ENCODE measurements at regions not wholly inside any gene's neighbourhood (a gene's known extent, or its start where the extent isn't known, plus 50 kb on each side); places are given as distances from the start of the nearest gene placed in this dataset.
"Not testable (repeated sequence)": the region's sequence is repeated elsewhere in the genome, so short reads cannot be mapped to it uniquely, and the experiment has no call there.

DNA sequence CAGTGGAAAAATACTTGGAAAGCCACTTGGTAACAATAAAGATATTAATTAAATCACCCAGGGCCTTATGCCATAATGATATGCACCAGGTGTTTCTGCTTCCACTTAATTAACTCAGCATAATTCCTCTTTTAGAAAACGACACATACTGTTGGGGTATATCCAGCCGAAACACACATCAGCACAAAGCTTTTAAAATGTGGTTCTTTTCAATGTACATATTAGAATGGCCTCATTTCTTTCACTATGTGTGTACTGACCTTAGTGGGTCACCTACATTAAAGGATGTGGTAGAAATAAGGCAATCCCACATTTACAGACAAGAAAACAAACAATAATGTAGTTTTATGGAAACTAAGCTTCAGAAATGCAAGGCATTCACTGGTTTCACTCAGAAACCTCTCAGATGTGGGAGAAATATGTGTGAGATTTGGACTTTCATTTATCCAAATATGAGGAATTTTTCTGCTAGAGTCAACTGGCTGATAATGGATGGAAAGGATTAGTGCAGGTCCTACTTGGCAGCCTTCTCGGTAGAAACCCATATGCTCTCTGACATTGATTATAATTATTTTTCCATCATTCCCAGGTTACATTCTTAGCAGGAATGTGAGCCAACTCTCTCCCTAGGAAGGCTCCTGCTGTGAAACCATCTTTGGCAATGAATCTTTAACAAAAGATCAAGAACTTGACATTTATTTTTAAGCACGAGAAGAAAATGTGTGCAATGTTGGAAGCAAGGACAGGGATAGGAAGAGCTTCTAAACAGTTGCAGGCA, 66.7 kb upstream of the DHX40 start:
- FAIRE-seq (no peak), ATAC-seq (peak; percentile 29; the same call in 2 of the 3 replicates), DNase-seq (ENCODE audit: low spot score) (peak; percentile 33)
- 16% methylated on average over 4 of the region's 4 CpGs for WGBS (ENCODE audit: low lambda C conversion rate)
- H4K20me1 ChIP-seq (ENCODE audit: insufficient read depth, low read length) = no peaks in the 10 kb centered on the region
- BruUV-seq (replicated peaks) = no TSS peak
- TF ChIP-seq ZSCAN31 (CRISPR knock-in tag; IDR thresholded peaks at IDR 0.05; ENCODE audit: low read depth) (no peak), SMAD9 (CRISPR knock-in tag; IDR thresholded peaks at IDR 0.05) (no peak), CHD2 (IDR thresholded peaks at IDR 0.05; ENCODE audit: low read depth, low read length) (no peak), KMT2B (CRISPR knock-in tag; IDR thresholded peaks at IDR 0.05) (no peak), ETV5 (CRISPR knock-in tag; IDR thresholded peaks at IDR 0.05; ENCODE audit: borderline replicate concordance) (no peak), EEA1 (CRISPR knock-in tag; IDR thresholded peaks at IDR 0.05; ENCODE audit: borderline replicate concordance) (no peak), ZNF160 (CRISPR knock-in tag; IDR thresholded peaks at IDR 0.05) (no peak), ZNF24 (IDR thresholded peaks at IDR 0.05) (no peak), TBL1XR1 (IDR thresholded peaks at IDR 0.05; ENCODE audit: borderline replicate concordance, low read length, partially characterized antibody) (no peak), SP4 (CRISPR knock-in tag; IDR thresholded peaks at IDR 0.05) (no peak), KLF11 (CRISPR knock-in tag; IDR thresholded peaks at IDR 0.05) (no peak), ZNF138 (CRISPR knock-in tag; IDR thresholded peaks at IDR 0.05; ENCODE audit: low read depth) (no peak), ZNF670 (CRISPR knock-in tag; IDR thresholded peaks at IDR 0.05; ENCODE audit: borderline replicate concordance) (no peak), ZBTB38 (CRISPR knock-in tag; IDR thresholded peaks at IDR 0.05) (no peak), ZNF567 (CRISPR knock-in tag; IDR thresholded peaks at IDR 0.05; ENCODE audit: borderline replicate concordance) (no peak), REL (CRISPR knock-in tag; conservative IDR thresholded peaks at IDR 0.05) (no peak)
- TF ChIP-seq, protein P1, sequence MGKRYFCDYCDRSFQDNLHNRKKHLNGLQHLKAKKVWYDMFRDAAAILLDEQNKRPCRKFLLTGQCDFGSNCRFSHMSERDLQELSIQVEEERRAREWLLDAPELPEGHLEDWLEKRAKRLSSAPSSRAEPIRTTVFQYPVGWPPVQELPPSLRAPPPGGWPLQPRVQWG (CRISPR knock-in tag; IDR thresholded peaks at IDR 0.05; ENCODE audit: borderline replicate concordance, low read depth) = no peak
- TF ChIP-seq, protein P2, sequence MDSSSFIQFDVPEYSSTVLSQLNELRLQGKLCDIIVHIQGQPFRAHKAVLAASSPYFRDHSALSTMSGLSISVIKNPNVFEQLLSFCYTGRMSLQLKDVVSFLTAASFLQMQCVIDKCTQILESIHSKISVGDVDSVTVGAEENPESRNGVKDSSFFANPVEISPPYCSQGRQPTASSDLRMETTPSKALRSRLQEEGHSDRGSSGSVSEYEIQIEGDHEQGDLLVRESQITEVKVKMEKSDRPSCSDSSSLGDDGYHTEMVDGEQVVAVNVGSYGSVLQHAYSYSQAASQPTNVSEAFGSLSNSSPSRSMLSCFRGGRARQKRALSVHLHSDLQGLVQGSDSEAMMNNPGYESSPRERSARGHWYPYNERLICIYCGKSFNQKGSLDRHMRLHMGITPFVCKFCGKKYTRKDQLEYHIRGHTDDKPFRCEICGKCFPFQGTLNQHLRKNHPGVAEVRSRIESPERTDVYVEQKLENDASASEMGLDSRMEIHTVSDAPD (CRISPR knock-in tag; IDR thresholded peaks at IDR 0.05) = no peak
- peak overlapping the region; percentile 60 for H2AFZ ChIP-seq (ENCODE audit: low read length)
- intact Hi-C loops (cut with micrococcal nuclease; ENCODE audit: unreplicated experiment) = no loop called here
- no peaks in the 10 kb centered on the region for H3K9me3 ChIP-seq (ENCODE audit: low read length)
- ChIA-PET CTCF (ENCODE audit: low intra/inter-chr PET ratio, low total read pairs) (no interaction called here), POLR2A (no interaction called here)
- in situ Hi-C loops (cut with HindIII; ENCODE audit: extremely low pct_ligation_motif_present, low pct_unique_long_range_greater_than_20kb) = no loop called here
- H3K27ac ChIP-seq (ENCODE audit: extremely low read length, insufficient read depth, low read length) = no peak overlapping the region
- H3K4me3 ChIP-seq (replicated peaks in 1 of 3; ENCODE audit: insufficient read depth in 1 of 3, low read depth in 2 of 3, low read length in 3 of 3) = no peak overlapping the region
- H3K4me1 ChIP-seq (ENCODE audit: insufficient read depth, low read length) = peaks cover 49% of the 10 kb centered on the region
- no peaks in the 10 kb centered on the region for H3K79me2 ChIP-seq (ENCODE audit: insufficient read depth, low read length)
- H3K27me3 ChIP-seq (ENCODE audit: control insufficient read depth in 1 of 2, insufficient read depth in 2 of 2, low read length in 2 of 2) = peaks cover 4 to 8% of the 10 kb centered on the region in 2 experiments; a peak in 4 of 5 replicates
- peak overlapping the region; percentile 18; the same call in 1 of the 2 replicates for H3K4me2 ChIP-seq (ENCODE audit: low read depth, low read length)
- no peaks in the 10 kb centered on the region for H3K36me3 ChIP-seq (replicated peaks in 1 of 2; ENCODE audit: control insufficient read depth in 1 of 2, insufficient read depth in 2 of 2, low read length in 2 of 2)
- no peak overlapping the region for H3K9ac ChIP-seq (ENCODE audit: insufficient read depth, low read depth, low read length)

DNA sequence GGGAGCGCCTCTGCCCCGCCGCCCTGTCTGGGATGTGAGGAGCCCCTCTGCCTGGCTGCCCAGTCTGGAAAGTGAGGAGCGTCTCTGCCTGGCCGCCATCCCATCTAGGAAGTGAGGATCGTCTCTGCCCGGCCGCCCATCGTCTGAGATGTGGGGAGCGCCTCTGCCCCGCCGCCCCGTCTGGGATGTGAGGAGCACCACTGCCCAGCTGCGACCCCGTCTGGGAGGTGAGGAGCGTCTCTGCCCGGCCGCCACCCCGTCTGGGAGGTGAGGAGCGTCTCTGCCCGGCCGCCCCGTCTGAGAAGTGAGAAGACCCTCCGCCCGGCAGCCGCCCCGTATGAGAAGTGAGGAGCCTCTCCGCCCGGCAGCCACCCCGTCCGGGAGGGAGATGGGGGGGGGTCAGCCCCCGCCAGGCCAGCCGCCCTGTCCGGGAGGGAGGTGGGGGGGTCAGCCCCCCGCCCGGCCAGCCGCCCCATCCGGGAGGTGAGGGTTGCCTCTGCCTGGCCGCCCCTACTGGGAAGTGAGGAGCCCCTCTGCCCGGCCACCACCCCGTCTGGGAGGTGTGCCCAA, 65.2 kb upstream of the DHX40 start:
- ATAC-seq; in situ Hi-C loops (cut with HindIII; ENCODE audit: extremely low pct_ligation_motif_present, low pct_unique_long_range_greater_than_20kb); H3K36me3 ChIP-seq (replicated peaks in 1 of 2; ENCODE audit: control insufficient read depth in 1 of 2, insufficient read depth in 2 of 2, low read length in 2 of 2); FAIRE-seq; POLR2A ChIA-PET; BruUV-seq (replicated peaks); H4K20me1 ChIP-seq (ENCODE audit: insufficient read depth, low read length); H3K9me3 ChIP-seq (ENCODE audit: low read length); CTCF ChIA-PET (ENCODE audit: low intra/inter-chr PET ratio, low total read pairs); H3K4me3 ChIP-seq (replicated peaks in 1 of 3; ENCODE audit: insufficient read depth in 1 of 3, low read depth in 2 of 3, low read length in 3 of 3); DNase-seq (ENCODE audit: low spot score); intact Hi-C loops (cut with micrococcal nuclease; ENCODE audit: unreplicated experiment); H3K79me2 ChIP-seq (ENCODE audit: insufficient read depth, low read length); H2AFZ ChIP-seq (ENCODE audit: low read length); H3K27ac ChIP-seq (ENCODE audit: extremely low read length, insufficient read depth, low read length); H3K9ac ChIP-seq (ENCODE audit: insufficient read depth, low read depth, low read length); H3K27me3 ChIP-seq (ENCODE audit: control insufficient read depth in 1 of 2, insufficient read depth in 2 of 2, low read length in 2 of 2); H3K4me2 ChIP-seq (ENCODE audit: low read depth, low read length): not testable (repeated sequence)
- H3K4me1 ChIP-seq (ENCODE audit: insufficient read depth, low read length) = peaks cover 41% of the 10 kb centered on the region
- WGBS (ENCODE audit: low lambda C conversion rate) = 87% methylated on average over 21 of the region's 41 CpGs
